AG04450 (cell line): ENCODE measurements at regions not wholly inside any gene's neighbourhood (a gene's known extent, or its start where the extent isn't known, plus 50 kb on each side); places are given as distances from the start of the nearest gene placed in this dataset.

Experiments
- CTCF ChIA-PET: fragments of 300-600, 350-600 bp; formaldehyde crosslinking; extraction: SDS; loops from one replicate; lab custom pipeline; 2022; ENCODE audit warnings: antibody characterized with exemption, inconsistent platforms; lab: Charles Lee
- POLR2A ChIA-PET: fragments of 350-600 bp; formaldehyde crosslinking; extraction: SDS; loops from one replicate; lab custom pipeline; 2021; ENCODE audit warnings: antibody characterized with exemption, inconsistent platforms; lab: Yijun Ruan, JAX
- DNase-seq: peaks from one replicate; pipeline ENCODE4 v3.0.0-alpha.2; 2011; ENCODE audit warnings: low read depth, low spot score
- H3K27ac ChIP-seq: one replicate; pipeline ENCODE4 v1.5.1; 2012; ENCODE audit warnings: low read depth, low read length, control low read depth
- H3K27me3 ChIP-seq: one replicate; pipeline ENCODE4 v1.6.0; 2012; ENCODE audit warnings: low read length; ENCODE audit not compliant: control insufficient read depth, insufficient read depth
- H3K4me3 ChIP-seq: 2 replicates; pipeline ENCODE4 v1.5.1; 2011; ENCODE audit warnings: mild to moderate bottlenecking, low read depth, low read length, control low read depth
- H3K9me3 ChIP-seq: 2 replicates; pipeline ENCODE4 v1.5.1; 2012; ENCODE audit warnings: low read length; ENCODE audit not compliant: control insufficient read depth, insufficient read depth
- CTCF ChIP-seq: IDR thresholded peaks from 2 replicates; pipeline ENCODE4 v1.5.1; 2011; ENCODE audit warnings: low read depth, low read length, control low read depth, inconsistent platforms

GRCh38 chr12:124174451-124175348 is 120.2 kb upstream of the RFLNA start:
- no peak overlapping the region for H3K4me3 ChIP-seq
- H3K9me3 ChIP-seq: no peaks in the 10 kb centered on the region
- H3K27me3 ChIP-seq: peaks cover 14% of the 10 kb centered on the region
- H3K27ac ChIP-seq: no peak overlapping the region
- no peak for DNase-seq
- no peak for TF ChIP-seq CTCF
- CTCF ChIA-PET: no interaction called here
- POLR2A ChIA-PET: no interaction called here

- Histone ChIP-seq H3K4me3 (no peak overlapping the region), H3K27me3 (peaks cover 11% of the 10 kb centered on the region), H3K9me3 (no peaks in the 10 kb centered on the region), H3K27ac (no peak overlapping the region)
- no peak for TF ChIP-seq CTCF
- DNase-seq: no peak
- CTCF ChIA-PET: no interaction called here
- POLR2A ChIA-PET: no interaction called here
Measured at GRCh38 chr12:124175704-124176103, 119.2 kb upstream of the RFLNA start.

GRCh38 chr12:124177276-124177950 is 117.5 kb upstream of the RFLNA start:
- no peak for DNase-seq
- H3K9me3 ChIP-seq: no peaks in the 10 kb centered on the region
- H3K27me3 ChIP-seq: peaks cover 11% of the 10 kb centered on the region
- H3K4me3 ChIP-seq: no peak overlapping the region
- H3K27ac ChIP-seq: no peak overlapping the region
- TF ChIP-seq CTCF: no peak
- ChIA-PET CTCF (no interaction called here), POLR2A (no interaction called here)

GRCh38 chr12:124177951-124178316 is 117.0 kb upstream of the RFLNA start:
- H3K9me3 ChIP-seq: no peaks in the 10 kb centered on the region
- ChIA-PET CTCF (no interaction called here), POLR2A (no interaction called here)
- H3K27me3 ChIP-seq: peaks cover 11% of the 10 kb centered on the region
- no peak for TF ChIP-seq CTCF
- no peak overlapping the region for H3K4me3 ChIP-seq
- DNase-seq: no peak
- H3K27ac ChIP-seq: no peak overlapping the region

- H3K9me3 ChIP-seq: no peaks in the 10 kb centered on the region
- ChIA-PET CTCF (no interaction called here), POLR2A (no interaction called here)
Measured at GRCh38 chr12:124179936-124180607, 114.8 kb upstream of the RFLNA start.

More at GRCh38 chr12:124179936-124180607, 114.8 kb upstream of the RFLNA start:
- Histone ChIP-seq H3K27ac (no peak overlapping the region), H3K4me3 (no peak overlapping the region), H3K27me3 (peaks cover 8% of the 10 kb centered on the region)
- DNase-seq: no peak
- no peak for TF ChIP-seq CTCF
